AG09319 (cell line): ENCODE measurements at regions not wholly inside any gene's neighbourhood (a gene's known extent, or its start where the extent isn't known, plus 50 kb on each side); places are given as distances from the start of the nearest gene placed in this dataset.

Experiments
- DNase-seq: peaks from one replicate; pipeline ENCODE4 v3.0.0-alpha.2; 2010; ENCODE audit warnings: low read depth; ENCODE audit errors: extremely low read depth
- CTCF ChIP-seq: IDR thresholded peaks from 2 replicates; pipeline ENCODE4 v1.5.1; 2011; ENCODE audit warnings: low read depth, mild to moderate bottlenecking, inconsistent platforms, low read length, moderate library complexity

- DNase-seq: no peak
- TF ChIP-seq CTCF: no peak
These were observed 79.5 kb upstream of the SPON1 start for GRCh38 chr11:13883042-13883441.

DNA sequence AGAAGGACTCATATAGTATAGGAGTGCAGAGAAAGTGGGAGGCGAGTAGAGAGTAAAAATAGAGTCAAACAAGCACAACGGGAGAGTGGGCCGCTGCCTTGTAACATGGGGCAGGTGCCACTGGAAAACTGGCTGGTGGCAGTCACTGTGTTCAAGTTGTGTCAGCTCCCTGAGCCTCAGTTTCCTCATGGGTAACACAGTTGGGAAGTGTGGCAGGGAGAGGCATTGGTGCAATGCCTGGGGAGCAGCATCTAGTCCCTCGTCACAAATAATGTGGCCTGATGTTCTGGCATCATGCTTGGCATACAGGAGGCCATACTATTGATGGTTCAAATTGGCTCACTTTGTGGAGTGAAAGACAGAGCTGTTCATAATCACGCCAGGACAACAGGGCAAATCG is 78.9 kb upstream of the SPON1 start:
- no peak for DNase-seq
- TF ChIP-seq CTCF: no peak

- no peak for DNase-seq
- no peak for TF ChIP-seq CTCF
These were observed 78.2 kb upstream of the SPON1 start for GRCh38 chr11:13884158-13884799.

DNA sequence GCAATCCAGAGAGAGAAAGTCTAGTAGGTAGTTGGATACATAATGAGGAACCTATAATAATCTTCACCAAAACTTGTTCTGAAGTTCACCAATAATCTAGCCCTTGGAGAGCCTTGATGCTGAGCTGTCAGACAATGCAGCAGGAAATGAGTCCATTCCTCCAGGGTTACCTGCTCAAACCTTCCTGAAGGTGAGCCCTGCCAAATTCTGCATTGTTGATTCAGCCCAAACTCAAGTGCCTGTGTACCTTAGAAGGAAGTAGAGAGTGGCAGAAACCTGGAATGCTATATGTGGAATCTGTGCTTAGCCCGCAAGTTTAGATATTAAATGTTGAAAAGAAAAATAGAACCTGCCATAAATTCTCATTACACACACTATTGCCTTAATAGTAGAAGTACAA is 77.4 kb upstream of the SPON1 start:
- no peak for DNase-seq
- no peak for TF ChIP-seq CTCF

DNA sequence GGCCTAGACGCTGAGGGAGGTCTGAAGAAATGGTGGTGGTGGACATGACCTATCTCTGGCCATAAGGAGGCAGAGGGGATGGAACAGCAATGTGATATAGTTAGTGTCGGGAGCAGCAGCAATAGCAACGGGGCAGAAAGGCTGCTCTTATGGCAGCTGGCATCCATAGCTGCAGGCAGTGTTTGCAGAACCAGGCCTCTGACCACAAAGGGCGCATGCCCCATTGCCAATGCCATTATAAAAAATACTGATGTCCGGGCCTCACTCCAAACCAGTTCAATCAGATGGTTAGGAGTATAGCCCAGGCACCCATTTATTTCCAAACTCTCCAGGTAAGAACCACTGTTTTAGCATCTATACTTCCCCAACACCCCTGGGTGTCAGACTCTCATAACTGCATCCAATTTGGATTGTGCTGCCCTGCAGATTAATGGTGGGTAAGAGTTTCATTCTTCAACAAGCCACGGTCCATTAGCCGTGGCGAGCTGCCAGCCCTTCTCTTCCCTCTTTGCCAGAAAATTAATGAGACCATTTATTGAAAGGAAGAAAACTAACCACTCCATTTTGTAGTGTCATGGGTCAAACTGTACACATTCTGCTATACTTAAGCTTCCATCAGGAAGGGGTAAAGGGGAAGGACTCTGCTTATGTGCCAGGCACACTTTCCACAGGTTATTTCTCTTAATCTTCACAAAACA is 72.8 kb upstream of the SPON1 start:
- no peak for DNase-seq
- no peak for TF ChIP-seq CTCF

GRCh38 chr11:13891911-13892310 is 70.6 kb upstream of the SPON1 start:
- TF ChIP-seq CTCF: no peak
- no peak for DNase-seq

DNA sequence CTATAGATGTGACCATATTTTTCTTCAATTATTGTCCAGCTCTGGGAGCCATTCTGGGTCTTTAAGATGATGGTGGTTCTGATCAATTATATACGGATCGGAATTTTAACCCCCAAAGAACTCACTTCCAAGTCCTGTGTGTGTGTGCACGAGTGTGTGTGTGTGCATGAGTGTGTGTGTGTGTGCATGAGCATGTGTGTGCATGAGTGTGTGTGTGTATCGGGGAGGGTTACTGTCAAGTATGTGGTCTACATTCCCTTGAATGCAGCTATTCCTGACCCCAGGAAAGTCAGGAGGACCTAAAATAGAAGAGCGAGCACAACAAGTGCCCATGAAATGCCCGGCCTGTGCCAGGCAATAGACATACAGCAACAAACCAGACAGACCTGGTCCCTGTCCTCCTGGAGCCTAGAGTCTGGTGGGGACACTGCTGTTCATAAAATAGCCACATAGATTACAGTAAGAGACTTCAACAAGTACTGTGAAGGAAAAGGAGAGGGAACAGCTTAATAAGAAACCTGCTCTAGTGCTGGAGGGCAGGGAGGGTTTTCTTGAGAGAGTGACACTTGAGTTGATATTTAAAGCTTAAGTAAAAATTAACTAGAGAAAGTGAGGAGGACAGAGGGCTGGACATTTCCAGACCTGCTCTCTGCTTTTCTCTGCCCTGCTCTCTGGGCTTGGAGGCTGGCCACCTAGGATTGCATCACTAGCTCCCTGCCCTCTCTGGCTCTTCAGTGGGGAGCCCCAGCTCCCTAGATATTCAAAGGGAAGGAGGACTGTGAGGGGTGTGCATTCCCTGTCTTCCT is 66.1 kb upstream of the SPON1 start:
- DNase-seq: no peak
- TF ChIP-seq CTCF: no peak
